Inferior parietal cortex (tissue), 1 donor: ENCODE measurements at regions not wholly inside any gene's neighbourhood (a gene's known extent, or its start where the extent isn't known, plus 50 kb on each side); places are given as distances from the start of the nearest gene placed in this dataset.

Experiments used
- DNase-seq: peaks from one replicate; pipeline ENCODE4 v3.0.0-alpha.2; 2016; ENCODE audit errors: extremely low spot score

GRCh38 chr14:62006116-62006731 is 244.0 kb downstream of the SNAPC1 start:
- peak; percentile 48 for DNase-seq

GRCh38 chr14:62015243-62015642 is 253.0 kb downstream of the SNAPC1 start:
- no peak for DNase-seq

- no peak for DNase-seq
These were observed 253.7 kb downstream of the SNAPC1 start for GRCh38 chr14:62015945-62016344.

GRCh38 chr14:62017651-62018230 is 255.5 kb downstream of the SNAPC1 start:
- DNase-seq, result no peak

GRCh38 chr14:62018606-62019005 is 256.4 kb downstream of the SNAPC1 start:
- DNase-seq, result no peak

GRCh38 chr14:62027958-62028357 is 265.7 kb downstream of the SNAPC1 start:
- DNase-seq, result no peak

GRCh38 chr14:62029569-62029924 is 267.3 kb downstream of the SNAPC1 start:
- no peak for DNase-seq

GRCh38 chr14:62030387-62030786 is 268.2 kb downstream of the SNAPC1 start:
- DNase-seq, result no peak

GRCh38 chr14:62031504-62031903 is 269.3 kb downstream of the SNAPC1 start:
- DNase-seq, result no peak

GRCh38 chr14:62053188-62053587 is 291.0 kb downstream of the SNAPC1 start:
- DNase-seq, result no peak

GRCh38 chr14:62056789-62057188 is 294.6 kb downstream of the SNAPC1 start:
- DNase-seq, result no peak

GRCh38 chr14:62062645-62063044 is 300.4 kb downstream of the SNAPC1 start:
- no peak for DNase-seq

- DNase-seq, result no peak
These were observed 302.6 kb downstream of the SNAPC1 start for GRCh38 chr14:62064751-62065323.

- no peak for DNase-seq
These were observed 304.1 kb downstream of the SNAPC1 start for GRCh38 chr14:62066304-62066703.

- DNase-seq, result no peak
These were observed 308.8 kb downstream of the SNAPC1 start for GRCh38 chr14:62071039-62071438.

GRCh38 chr14:62076368-62076767 is 314.1 kb downstream of the SNAPC1 start:
- DNase-seq, result no peak

GRCh38 chr14:62076825-62077605 is 314.8 kb downstream of the SNAPC1 start:
- no peak for DNase-seq

GRCh38 chr14:62077676-62078261 is 315.5 kb downstream of the SNAPC1 start:
- no peak for DNase-seq

GRCh38 chr14:62079038-62079437 is 316.8 kb downstream of the SNAPC1 start:
- no peak for DNase-seq

GRCh38 chr14:62081012-62081612 is 318.9 kb downstream of the SNAPC1 start:
- DNase-seq, result no peak

GRCh38 chr14:62081951-62082350 is 319.7 kb downstream of the SNAPC1 start:
- no peak for DNase-seq

- DNase-seq, result no peak
These were observed 320.6 kb downstream of the SNAPC1 start for GRCh38 chr14:62082779-62083178.
